ENCODE measurements at regions not wholly inside any gene's neighbourhood (a gene's known extent, or its start where the extent isn't known, plus 50 kb on each side); places are given as distances from the start of the nearest gene placed in this dataset.

DNA sequence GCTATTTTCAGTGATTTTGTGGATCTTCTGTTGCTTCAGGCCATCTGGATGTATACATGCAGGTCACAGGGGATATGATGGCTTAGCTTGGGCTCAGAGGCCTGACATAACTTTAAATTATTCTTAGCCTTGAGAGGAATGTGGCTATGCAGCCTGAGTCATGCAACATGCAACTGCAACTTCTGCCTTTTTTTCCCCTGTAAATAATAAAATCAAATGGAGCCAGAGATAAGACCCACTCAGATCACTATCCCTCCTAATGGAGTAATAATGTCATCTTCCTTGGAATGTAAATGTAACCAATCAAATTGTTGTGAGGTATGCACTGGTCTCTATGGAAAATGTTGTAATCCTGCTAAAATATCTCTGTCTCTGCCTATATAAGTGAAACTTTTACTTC, 54.9 kb downstream of the MAGEB17 start:
- DNase-seq: no peak

DNA sequence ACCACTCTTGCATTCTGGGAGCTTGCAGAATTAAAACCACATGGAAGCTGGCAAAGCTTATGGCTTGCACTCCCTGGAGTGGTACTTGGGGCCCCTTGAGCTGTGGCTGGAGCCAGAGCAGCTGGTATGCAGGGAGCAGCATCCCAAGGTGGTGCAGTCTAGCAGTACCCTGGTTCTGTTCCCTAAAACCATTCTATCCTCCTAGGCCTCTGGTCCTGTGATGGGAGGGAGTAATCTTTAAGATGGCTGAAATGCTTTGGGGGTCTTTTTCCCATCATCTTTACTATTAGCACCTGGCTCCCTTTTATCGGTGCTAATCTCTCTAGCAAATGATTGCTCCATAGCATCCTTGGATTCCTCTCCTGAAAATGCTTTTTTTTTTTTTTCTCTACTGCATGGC, 56.1 kb downstream of the MAGEB17 start:
- DNase-seq: no peak

DNA sequence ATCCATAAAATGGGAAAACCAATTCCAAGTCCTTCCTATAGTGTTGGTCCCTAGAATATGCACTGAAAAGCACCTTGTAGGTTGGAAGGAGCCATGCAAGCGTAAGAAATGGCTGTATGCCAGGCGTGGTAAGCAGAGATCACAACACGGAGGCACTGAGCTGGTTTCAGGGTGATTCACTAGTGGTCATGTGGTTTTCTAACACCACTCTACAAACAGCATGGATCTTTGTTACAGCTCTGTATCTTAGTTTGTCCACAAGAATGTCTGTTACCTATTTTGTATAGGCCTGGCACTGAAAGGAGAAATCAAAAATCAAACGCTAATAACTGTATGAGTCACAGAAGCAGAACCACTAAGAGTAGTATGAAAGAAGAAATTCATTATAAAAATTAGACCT, 71.9 kb downstream of the MAGEB17 start:
- DNase-seq: no peak

DNA sequence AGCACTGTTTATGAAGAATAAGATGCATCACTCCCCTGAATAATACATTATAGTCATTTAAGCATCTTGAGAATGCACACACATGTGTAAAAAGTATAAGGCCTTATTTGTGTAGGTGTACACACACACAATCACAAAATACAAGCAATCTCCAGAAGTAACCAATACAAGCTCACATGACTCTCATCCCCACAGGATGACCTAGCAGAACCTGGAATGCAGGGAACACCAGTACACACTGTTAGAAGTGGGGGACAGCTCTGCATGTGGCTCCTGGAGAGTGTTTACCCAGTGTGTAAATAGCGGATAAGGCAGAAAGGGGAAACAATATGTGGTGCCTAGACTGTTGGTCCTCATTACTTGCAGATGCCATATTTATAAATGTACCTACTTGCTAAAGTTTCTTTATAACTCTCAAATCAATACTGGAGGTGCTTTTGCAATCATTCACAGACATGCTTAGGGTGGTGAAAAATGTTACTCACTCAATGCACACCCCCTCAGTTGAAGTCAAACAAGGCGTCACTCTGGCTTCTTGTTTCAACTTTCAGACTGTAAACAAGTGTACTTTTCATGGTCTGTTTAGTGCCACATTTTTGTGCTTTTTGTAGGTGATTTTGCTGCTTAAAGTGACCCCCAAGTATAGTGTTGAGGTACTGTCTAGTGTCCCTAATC, 73.1 kb downstream of the MAGEB17 start:
- DNase-seq: no peak

DNA sequence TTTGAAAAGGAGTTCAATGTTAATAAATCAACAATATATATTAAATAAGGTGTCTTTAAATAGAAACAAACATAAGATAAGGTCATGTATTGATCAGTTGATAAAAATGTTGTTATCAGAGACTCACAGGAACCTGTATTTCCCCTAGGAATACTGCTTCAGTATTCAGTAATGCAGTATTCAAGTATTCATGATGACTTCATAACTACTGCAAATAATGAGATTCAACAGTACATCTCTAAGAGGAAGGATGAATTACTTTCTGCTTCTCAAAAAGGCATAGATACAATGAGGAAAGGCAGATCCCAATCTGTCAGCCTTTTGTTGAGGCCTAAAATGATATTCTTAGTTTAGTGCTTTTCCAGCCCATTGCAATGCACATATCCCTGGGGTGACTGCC, 73.7 kb downstream of the MAGEB17 start:
- no peak for DNase-seq

DNA sequence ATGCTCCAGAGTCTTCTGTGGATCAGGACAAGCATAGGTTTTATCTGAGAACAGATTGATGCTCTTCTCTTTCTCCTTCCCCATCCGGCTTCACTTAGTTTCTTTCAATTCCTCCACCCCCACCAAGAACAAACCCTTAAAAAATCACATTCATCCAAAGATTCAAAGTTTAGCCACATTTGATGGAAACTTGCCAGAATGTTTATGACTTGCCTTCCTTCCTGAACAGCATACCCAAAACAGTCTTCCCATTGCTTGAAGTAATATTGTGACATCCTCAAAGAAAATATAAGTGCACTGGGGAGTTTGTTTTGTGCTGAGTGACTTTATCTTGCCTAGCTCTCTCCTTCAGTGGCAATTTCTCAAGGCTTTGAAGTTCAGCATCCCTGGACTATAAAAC, 83.0 kb downstream of the MAGEB17 start:
- no peak for DNase-seq

DNA sequence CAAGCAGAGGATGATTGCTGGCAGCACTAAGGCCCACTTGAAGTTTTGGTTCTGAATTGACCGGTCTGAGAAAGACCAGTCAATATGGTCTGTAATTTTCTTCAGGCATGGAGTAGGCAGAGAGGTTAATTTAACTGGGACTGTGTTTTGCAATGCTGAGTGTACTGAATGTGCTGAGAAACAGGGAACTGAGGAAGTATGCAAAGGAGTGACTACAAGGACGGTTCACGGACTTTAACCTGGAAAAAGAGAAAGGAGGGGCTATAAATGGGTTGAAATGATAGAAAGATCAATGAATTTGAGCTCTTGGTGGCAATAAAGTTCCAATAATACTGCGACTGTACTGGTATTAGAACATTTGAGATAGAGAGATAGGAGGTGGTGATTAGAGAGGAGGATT, 84.5 kb downstream of the MAGEB17 start:
- no peak for DNase-seq

DNA sequence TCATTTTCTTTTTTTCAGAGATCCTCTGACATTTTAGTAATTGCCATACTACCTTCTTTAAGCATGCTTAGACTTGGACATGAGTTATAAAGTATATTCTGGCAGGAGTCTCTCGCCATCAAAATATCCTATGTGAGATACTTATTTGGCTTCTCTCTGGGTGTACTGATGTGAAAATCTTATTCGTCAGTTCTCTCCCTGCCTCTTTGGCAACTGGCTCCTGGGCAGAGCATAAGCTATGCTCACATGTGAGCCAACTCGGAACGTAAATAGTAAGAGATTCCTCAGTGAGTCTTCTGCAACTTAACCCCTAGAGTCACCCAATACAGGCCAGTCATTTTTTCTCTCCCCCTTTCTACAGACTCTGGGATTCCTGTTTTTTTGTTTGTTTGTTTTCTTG, 91.6 kb downstream of the MAGEB17 start:
- no peak for DNase-seq

DNA sequence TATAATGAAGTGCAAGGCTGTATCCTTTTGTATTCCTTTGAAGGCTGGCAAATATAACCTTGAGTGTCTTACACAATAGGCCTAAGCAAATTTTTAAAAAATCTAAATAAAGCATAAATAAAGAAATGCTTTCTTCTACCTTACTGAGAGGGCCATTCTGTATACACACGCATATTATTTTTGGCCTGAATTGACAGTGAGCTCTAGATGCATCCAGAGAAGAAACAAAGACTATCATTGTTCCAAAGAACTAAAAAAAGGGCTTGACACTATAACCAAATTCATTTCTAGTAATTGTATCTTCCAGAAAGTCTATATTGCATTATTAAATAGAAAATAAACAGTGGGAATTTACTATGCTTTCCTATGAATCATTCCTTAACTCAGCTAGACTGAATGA, 100.2 kb downstream of the MAGEB17 start:
- no peak for DNase-seq

DNA sequence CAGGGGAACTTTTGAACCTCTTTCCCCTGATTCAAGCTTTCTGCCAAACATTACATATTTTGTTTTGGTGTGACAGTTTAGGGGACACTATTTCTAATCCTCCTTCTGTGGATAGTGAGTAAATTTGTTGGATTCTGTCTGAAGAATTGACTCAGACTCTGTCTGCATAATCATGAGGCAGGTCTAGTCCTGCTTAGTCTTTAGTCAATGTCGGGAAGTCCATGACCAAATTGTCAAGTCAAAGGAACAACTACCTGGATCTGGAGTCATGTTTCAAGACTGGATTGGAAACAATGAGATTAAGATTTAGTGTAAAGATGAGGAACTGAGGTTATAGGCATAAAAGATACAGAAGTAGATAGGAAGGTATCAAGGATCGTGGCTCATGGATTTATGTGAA, 100.9 kb downstream of the MAGEB17 start:
- no peak for DNase-seq

DNA sequence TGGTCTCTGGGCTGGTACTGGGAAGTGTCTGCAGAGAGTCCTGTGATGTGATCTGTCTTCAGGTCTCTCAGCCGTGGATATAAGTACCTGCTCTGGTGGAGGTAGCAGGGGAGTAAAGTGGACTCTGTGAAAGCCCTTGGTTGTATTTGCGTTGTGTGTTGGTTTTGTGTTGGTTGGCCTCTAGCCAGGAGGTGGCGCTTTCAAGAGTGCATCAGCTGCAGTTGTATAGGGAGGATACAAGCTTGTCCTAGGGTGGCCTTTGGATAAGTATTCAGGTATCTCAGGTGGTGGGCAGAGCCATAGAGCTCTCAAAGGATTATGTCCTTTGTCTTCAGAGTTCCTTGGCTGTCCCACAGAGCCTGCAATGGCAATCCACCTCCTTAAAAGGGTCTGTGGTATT, 111.6 kb downstream of the MAGEB17 start:
- no peak for DNase-seq

DNA sequence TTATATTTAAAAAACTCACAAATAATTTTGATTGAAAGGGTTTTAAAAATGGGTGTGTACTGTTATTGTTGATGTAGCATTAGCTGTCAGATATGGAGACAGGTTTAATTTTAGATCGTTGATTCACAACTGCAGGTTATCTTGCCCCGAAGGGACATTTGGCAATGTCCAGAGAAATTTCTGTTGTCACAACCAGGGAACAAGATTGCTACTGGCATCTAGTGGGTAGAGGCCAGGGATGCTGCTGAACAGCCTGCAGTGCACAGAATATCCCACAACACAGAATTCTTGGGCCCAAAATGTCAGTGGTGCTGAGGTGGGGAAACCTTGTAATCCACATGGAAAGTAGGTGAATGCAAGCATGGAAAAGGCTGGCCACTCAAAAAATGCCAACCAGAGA, 114.9 kb downstream of the MAGEB17 start:
- DNase-seq: no peak

DNA sequence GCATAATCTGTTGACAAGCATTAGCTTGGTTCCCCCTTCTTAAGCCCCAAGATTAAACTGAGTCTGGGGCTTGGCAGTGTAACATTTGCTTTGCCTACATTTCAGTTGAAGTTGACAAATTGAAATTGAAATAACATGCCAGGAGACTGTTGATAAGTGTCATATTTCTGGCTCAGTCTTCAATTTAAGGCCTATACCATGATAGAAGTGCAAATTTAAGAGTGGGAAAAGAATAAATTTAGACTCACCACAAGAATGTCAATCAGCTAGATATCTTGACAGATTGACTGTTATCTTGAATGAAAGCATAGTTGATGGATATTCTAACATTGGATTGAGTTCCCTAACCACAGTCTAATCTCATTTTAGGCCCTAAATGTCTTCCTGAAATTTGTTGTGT, 117.6 kb downstream of the MAGEB17 start:
- DNase-seq: no peak

DNA sequence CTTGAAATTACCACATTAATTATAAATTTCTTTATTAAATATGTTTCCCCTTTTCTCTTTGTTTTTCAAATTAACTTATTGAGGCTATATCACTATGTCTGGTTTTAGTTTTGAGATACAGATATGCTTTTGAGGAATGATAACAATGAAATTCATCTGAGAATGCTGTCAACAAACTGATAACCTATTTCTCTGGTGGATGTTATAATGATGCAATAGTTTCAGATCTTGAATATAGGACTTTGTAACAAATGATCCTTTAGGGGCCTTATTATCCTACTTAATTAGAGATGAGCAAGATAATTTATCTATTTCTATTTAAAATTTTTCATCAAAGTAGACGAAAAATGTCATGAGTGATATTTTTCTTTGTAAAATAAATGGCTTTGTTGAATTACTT, 123.7 kb downstream of the MAGEB17 start:
- DNase-seq: no peak

DNA sequence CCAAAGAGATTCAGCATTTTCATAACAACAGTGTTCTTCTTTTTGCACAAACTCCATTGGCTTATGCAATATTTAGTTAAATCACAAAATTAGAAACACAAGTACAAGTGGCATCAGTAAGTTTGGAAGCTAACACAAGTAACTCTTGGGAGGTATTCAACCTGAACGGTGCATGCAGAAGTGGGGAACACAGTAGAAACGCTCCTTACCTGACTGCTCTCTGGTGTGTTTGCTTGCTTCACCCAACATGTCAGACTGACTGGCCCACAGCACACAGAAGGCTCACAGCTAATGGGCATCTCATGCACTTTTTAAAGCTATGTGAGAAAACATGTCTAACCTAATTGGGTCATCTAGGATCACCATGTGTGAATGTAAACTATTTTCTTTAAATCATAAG, 133.6 kb downstream of the MAGEB17 start:
- DNase-seq: no peak

DNA sequence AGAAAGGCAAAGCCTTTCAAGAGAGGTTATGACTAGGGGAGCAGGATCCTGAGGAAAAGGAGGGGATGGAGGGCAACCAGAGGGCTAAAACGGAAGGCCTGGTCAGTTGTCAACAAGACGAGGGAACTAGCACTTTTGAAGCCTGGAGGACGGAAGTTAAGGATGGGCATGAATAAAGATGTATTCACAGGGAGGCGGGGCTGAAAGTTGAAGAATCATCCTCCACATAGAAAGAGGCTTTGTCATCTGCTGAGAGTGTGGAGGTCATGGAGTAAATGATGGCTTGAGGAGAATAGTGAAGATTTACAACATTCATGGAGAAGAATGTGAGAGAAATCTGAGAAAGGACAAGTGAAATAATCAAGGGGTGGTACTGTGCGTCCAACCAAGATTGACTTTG, 137.5 kb downstream of the MAGEB17 start:
- no peak for DNase-seq

DNA sequence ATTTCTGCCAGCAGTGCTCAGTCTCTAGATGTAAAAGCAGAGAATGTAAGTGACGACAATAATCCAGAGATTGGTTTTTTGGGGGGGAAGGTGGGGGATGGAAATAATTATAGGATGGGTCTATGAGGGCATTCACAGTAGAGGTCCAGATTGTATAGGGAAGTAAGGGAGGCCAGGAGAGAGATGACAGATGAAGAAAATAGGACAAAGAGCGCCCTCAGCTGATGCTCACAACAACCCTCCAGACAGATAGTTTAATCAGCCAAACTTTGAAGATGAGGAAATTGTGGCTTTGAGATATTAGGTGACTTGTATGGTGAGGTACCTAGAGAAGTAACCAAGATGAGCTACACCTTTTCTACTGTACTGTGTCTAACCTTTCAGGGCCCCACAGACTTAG, 137.9 kb downstream of the MAGEB17 start:
- DNase-seq: no peak

DNA sequence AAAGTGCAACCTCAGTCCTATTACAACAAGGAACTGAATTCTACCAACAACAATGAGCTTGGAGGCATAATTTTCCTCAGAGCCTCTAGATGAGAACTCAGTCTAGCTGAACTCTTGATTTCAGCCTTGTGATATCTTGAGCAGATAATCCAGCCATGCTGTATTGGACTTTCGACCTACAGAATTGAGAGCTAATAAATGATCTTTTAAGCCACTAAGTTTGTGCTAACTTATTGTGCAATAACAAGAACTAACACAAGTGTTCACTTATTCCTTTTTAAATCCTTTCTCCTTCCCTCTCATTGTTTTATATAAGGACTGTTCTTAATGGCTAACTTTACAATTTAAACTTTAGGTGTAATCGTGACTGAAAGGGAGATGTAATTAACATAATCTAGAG, 140.7 kb downstream of the MAGEB17 start:
- DNase-seq: no peak

DNA sequence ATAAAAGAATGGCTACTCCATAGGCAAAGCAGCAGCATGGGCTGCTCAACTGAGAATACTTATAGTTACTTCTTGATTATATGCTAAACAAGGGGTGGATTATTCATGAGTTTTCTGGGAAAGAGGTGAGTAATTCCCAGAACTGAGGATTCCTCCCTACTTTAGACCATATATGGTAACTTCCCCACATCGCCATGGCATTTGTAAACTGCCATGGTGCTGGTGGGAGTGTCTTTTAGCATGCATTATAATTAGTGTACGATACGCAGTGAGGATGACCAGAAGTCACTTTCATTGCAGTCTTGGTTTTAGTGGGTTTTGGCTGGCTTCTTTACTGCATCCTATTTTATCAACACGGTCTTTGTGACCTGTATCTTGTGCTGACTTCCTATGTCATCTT, 141.5 kb downstream of the MAGEB17 start:
- DNase-seq: no peak

DNA sequence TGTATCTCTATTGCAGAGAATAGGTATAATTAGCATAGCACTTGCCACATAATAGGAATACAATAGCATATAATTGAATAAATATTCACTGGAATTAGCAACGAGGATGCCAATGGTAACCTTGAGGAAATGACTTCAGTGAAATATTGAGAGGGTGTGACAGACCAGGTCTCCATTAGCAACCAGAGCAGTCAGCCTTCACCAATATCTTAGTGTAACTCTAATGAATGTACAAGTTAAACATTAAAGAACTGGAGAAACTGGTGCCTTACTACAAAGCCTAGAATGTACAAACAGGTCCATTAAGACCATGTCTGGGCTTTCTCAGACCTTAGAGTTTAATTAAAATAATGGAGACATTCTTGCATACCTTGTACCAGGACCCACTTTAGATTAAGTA, 143.0 kb downstream of the MAGEB17 start:
- DNase-seq: no peak

DNA sequence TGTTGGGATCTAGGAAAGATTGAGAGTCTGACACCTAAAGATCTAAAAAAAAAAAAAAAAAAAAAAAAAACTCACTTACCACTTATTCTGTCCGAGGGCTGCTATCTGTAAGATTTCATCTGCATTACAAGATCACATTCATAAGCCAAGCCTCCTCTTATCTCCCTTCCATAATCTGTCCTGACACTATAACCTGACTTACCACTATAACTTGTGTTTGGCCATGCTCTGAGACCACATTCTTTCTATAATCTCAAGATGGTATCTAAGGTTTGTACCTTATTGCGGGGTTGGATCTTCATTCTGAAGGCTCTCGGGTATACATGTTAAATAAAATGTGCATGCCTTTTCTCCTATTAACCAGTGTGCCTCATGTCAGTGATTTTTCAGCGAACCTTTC, 144.4 kb downstream of the MAGEB17 start:
- no peak for DNase-seq

DNA sequence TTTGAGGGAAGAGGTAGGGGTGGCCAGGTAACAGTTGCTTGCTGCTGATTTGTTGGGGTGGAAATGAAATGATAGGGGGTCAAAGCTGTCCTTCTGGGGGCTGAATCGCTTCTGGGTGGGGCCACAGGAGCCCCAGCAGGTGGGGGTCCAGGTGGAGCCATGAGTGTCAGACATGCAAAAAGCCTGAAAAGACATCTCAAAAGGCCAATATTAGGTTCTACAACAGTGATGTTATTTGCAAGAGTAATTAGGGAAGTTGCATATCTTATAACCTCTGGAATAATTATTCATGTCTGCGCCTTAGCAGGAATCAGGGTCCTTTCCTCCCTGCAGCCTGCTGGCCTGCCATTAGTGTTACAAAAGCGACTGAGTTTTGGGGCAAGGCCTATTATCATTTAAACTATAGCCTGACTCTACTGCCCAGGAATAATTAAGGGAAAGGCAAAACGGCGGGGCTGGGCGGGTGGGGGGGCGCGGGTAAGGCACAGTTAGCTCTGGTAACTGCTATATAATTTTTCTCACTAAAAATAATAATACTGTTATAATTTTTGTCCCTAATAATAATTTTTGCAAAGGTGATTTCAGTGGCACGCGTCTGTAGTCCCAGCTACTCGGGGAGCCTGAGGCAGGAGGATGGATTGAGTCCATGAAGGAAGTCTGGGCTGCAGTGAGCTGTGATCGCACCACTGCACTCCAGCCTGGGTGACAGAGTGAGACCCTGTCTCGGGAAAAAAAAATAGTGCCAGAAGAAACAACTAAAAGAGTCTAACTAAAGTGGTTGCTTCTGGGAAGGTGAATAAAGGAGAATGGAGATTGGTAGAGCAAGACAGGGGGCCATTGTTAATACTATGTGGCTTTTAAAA, 145.7 kb downstream of the MAGEB17 start:
- no peak for DNase-seq

DNA sequence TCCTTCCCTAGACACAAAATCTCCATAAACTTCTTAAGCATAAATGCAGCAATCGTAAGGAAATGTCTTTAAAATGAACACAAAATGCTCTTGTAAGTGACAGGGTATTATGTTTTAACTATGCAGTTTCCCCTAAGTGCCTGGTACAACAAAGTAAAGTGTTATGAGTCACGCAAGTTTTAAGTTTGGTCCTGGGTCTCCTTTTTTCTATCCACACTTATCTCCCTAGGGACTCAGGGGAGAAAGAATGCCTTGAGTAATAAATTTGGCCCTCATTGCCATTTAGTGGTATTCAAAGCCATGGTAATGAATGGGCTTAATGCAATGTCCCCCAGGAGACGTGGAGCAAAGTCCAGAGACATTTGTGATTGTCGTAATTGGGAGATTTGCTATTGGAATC, 149.1 kb downstream of the MAGEB17 start:
- DNase-seq: no peak

DNA sequence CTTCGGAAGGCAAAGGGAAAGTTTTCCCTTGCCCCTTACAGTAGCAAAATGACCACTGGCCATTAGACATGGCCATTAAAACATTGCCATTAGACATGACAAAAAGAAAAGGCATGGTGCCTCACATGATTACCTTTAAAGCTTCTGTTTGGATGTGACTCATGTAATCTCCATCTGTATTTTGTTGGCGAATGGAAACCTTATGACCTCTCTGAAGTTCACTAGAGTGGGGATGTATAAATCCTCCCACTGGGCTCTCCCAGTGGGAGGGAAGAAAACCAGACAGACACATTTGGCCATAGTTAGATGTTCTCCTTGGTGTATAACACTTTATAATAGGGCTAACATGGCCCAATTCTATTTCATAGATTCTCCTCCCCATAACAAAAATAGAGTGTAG, 152.6 kb downstream of the MAGEB17 start:
- DNase-seq: no peak
